ENCODE measurements at regions not wholly inside any gene's neighbourhood (a gene's known extent, or its start where the extent isn't known, plus 50 kb on each side); places are given as distances from the start of the nearest gene placed in this dataset.

DNA sequence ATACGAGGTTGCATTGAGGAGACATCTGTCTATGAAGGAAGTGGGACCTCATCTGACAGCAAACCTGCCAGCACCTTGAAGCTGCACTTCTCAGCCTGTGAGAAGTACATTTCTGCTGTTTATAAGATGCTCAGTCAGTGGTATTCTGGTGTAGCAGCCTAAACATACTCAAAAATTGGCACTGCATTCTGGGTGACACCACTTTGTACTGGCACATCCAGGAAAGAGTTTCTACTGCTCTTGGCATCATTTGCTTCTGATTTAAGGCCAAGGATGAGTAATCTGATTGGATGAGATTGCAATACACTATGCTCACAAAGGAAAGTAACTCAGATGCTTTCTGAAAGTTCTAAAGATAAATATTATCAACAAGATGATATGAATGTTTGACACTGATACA is 275.4 kb upstream of the TFAP2D start:
- DNase-seq (ENCODE audit: insufficient read length): no peak
- no peak for FAIRE-seq
- TF ChIP-seq POLR2AphosphoS5 (IDR thresholded peaks at IDR 0.05; ENCODE audit: low read depth, low read length): no peak
- no peak for TF ChIP-seq TAF1 (IDR thresholded peaks at IDR 0.05; ENCODE audit: borderline replicate concordance, low read depth, low read length)
- no peak for TF ChIP-seq POLR2A (IDR thresholded peaks at IDR 0.05; ENCODE audit: low read depth, low read length)

DNA sequence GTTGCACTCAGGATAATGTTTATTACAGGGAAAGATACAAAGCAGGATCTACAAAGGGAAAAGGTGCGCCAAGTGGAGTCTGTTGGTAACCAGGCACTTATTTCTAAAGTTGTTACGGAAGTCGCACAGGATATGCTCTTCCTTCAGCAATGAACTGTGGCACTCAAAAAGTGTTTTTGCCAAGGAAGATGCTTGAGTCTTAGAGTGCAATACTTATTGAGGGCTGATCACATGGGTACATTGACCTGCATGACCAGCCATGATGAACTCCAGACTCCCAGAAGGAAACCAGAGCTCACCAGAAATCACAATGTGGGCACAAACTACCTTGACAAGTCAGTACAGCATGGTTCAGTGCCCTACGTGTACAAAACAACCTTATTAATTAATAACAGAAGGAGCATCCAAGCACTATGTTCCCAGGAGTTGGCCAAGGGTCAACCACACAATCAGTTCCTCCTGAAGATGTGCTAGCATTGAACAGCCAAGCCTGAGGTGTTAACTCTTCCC is 270.7 kb upstream of the TFAP2D start:
- no peak for FAIRE-seq

GRCh38 chr6:50443144-50443543 is 270.2 kb upstream of the TFAP2D start:
- TF ChIP-seq TAF1 (IDR thresholded peaks at IDR 0.05; ENCODE audit: borderline replicate concordance, low read depth, low read length): no peak
- TF ChIP-seq POLR2A (IDR thresholded peaks at IDR 0.05; ENCODE audit: low read depth, low read length): no peak
- no peak for TF ChIP-seq POLR2AphosphoS5 (IDR thresholded peaks at IDR 0.05; ENCODE audit: low read depth, low read length)
- DNase-seq (ENCODE audit: insufficient read length) (no peak), FAIRE-seq (no peak)

More for the DNA sequence above, 270.7 kb upstream of the TFAP2D start:
- TF ChIP-seq POLR2A (IDR thresholded peaks at IDR 0.05; ENCODE audit: low read depth, low read length): no peak
- TF ChIP-seq POLR2AphosphoS5 (IDR thresholded peaks at IDR 0.05; ENCODE audit: low read depth, low read length): no peak
- no peak for TF ChIP-seq TAF1 (IDR thresholded peaks at IDR 0.05; ENCODE audit: borderline replicate concordance, low read depth, low read length)
- no peak for DNase-seq (ENCODE audit: insufficient read length)

GRCh38 chr6:50449128-50449527 is 264.2 kb upstream of the TFAP2D start:
- FAIRE-seq: no peak
- no peak for DNase-seq (ENCODE audit: insufficient read length)
- TF ChIP-seq TAF1 (IDR thresholded peaks at IDR 0.05; ENCODE audit: borderline replicate concordance, low read depth, low read length): no peak
- no peak for TF ChIP-seq POLR2A (IDR thresholded peaks at IDR 0.05; ENCODE audit: low read depth, low read length)
- no peak for TF ChIP-seq POLR2AphosphoS5 (IDR thresholded peaks at IDR 0.05; ENCODE audit: low read depth, low read length)

DNA sequence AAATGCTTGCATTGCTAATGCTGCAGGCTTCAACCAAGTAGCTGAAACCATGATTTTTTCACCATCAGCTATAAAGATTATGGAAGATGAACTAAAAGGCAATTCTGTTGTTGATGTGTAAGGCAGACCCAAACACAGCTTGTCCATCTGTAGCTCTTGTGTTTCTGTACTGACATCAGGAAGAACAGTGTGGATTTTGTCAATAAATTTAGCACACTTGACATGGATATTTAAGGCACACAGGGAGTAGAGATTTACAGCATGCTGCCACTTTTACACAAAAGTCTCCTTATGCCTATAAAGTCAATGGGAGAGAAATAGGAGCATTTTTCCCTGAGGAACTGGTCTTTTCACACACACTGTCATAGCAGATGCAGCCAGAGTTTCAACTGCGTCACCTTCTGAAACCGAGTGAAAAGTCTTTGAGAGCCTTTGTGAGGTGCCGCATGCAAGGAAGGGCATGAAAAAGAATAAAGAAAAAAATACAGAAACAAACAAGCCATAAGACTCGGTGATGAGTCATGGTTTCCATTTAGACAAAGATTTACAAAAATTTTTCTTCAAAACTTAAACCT is 261.4 kb upstream of the TFAP2D start:
- no peak for DNase-seq (ENCODE audit: insufficient read length)
- no peak for FAIRE-seq
- TF ChIP-seq TAF1 (IDR thresholded peaks at IDR 0.05; ENCODE audit: borderline replicate concordance, low read depth, low read length) (no peak), POLR2A (IDR thresholded peaks at IDR 0.05; ENCODE audit: low read depth, low read length) (no peak), POLR2AphosphoS5 (IDR thresholded peaks at IDR 0.05; ENCODE audit: low read depth, low read length) (no peak)

DNA sequence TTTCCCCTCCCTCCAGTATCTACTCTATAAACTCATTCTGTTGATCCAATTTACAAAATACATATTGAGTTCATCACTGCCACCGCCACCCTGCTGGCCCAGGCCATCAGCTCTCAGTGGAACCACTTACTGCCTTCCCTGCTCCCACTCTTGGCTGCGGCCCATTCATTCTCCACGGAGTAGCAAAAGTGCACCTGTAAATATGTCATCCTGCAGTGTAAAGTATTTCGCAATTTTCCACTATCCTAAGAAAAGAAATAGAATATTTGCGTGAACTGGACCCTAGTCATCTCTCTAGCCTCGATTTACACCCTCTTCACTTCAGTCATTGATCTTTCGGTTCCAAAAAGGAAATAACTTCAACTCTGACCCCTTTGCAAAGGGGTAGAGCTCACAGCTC is 258.3 kb upstream of the TFAP2D start:
- FAIRE-seq (no peak), DNase-seq (ENCODE audit: insufficient read length) (no peak)
- TF ChIP-seq TAF1 (IDR thresholded peaks at IDR 0.05; ENCODE audit: borderline replicate concordance, low read depth, low read length) (no peak), POLR2AphosphoS5 (IDR thresholded peaks at IDR 0.05; ENCODE audit: low read depth, low read length) (no peak), POLR2A (IDR thresholded peaks at IDR 0.05; ENCODE audit: low read depth, low read length) (no peak)

DNA sequence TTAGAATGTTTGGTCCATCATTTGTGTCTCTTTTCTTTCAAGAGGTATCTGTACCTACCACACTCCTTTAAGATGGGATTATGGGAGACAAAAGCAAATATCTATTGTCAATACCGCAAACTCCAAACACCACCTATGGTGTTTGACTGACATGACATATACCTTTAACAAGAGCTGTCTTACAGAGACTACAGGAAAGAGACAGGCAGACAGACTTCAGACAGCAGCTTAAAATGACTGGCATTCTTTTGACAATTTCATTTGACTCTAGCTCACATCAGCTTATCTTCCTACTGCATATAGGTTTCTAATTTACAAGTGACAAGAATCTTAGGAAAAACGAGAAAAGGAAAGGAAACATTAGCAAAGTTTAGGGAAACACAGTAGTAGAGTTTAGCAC is 256.0 kb upstream of the TFAP2D start:
- TF ChIP-seq POLR2AphosphoS5 (IDR thresholded peaks at IDR 0.05; ENCODE audit: low read depth, low read length): no peak
- TF ChIP-seq POLR2A (IDR thresholded peaks at IDR 0.05; ENCODE audit: low read depth, low read length): no peak
- TF ChIP-seq TAF1 (IDR thresholded peaks at IDR 0.05; ENCODE audit: borderline replicate concordance, low read depth, low read length): no peak
- DNase-seq (ENCODE audit: insufficient read length) (no peak), FAIRE-seq (no peak)

DNA sequence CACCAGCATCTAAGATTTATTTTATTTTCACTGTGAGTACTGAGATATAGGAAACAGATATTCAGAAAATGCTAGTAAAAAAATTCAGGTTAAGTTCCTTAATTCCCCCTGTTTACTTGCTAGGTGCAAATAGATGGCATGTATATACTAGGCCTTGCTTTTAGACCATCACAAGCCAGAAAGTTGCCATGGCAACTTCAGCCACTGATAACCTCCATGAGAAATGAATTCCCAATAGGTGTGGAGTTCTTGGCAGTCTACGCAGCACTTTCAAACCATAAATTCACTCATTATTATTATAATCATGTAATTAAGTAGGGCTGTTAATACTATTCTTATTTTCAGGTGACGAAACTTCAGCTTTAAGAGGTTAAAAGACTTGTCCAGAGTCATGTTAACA is 251.6 kb upstream of the TFAP2D start:
- no peak for DNase-seq (ENCODE audit: insufficient read length)
- TF ChIP-seq POLR2AphosphoS5 (IDR thresholded peaks at IDR 0.05; ENCODE audit: low read depth, low read length) (no peak), TAF1 (IDR thresholded peaks at IDR 0.05; ENCODE audit: borderline replicate concordance, low read depth, low read length) (no peak), POLR2A (IDR thresholded peaks at IDR 0.05; ENCODE audit: low read depth, low read length) (no peak)
- no peak for FAIRE-seq

- FAIRE-seq (no peak), DNase-seq (ENCODE audit: insufficient read length) (no peak)
- TF ChIP-seq TAF1 (IDR thresholded peaks at IDR 0.05; ENCODE audit: borderline replicate concordance, low read depth, low read length): no peak
- TF ChIP-seq POLR2A (IDR thresholded peaks at IDR 0.05; ENCODE audit: low read depth, low read length): no peak
- no peak for TF ChIP-seq POLR2AphosphoS5 (IDR thresholded peaks at IDR 0.05; ENCODE audit: low read depth, low read length)
Measured at GRCh38 chr6:50463931-50464330, 249.4 kb upstream of the TFAP2D start.

- no peak for FAIRE-seq
- TF ChIP-seq TAF1 (IDR thresholded peaks at IDR 0.05; ENCODE audit: borderline replicate concordance, low read depth, low read length) (no peak), POLR2A (IDR thresholded peaks at IDR 0.05; ENCODE audit: low read depth, low read length) (no peak), POLR2AphosphoS5 (IDR thresholded peaks at IDR 0.05; ENCODE audit: low read depth, low read length) (no peak)
- DNase-seq (ENCODE audit: insufficient read length): no peak
Measured at GRCh38 chr6:50467931-50468330, 245.4 kb upstream of the TFAP2D start.

DNA sequence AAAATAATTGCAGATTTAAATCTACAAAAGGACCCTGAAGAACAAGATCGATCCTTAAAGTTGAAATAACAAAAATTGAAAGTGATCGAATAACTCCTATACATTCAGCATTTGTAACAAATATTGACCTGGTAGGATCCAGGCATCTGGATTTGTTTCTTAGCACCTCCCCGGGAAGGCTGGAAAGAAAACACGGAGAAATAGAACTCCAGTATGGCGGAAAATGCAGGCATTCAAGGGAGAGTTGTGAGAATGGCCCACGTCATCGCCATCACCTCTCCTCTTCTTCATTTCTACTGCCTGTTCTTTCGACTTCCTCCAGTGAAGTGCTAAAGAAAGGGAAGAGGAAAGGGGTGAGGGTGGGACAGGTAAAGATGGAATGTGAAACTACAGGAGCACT is 242.3 kb upstream of the TFAP2D start:
- FAIRE-seq (no peak), DNase-seq (ENCODE audit: insufficient read length) (no peak)
- TF ChIP-seq TAF1 (IDR thresholded peaks at IDR 0.05; ENCODE audit: borderline replicate concordance, low read depth, low read length) (no peak), POLR2A (IDR thresholded peaks at IDR 0.05; ENCODE audit: low read depth, low read length) (no peak), POLR2AphosphoS5 (IDR thresholded peaks at IDR 0.05; ENCODE audit: low read depth, low read length) (no peak)

- DNase-seq (ENCODE audit: insufficient read length) (no peak), FAIRE-seq (no peak)
- no peak for TF ChIP-seq TAF1 (IDR thresholded peaks at IDR 0.05; ENCODE audit: borderline replicate concordance, low read depth, low read length)
- TF ChIP-seq POLR2AphosphoS5 (IDR thresholded peaks at IDR 0.05; ENCODE audit: low read depth, low read length): no peak
- no peak for TF ChIP-seq POLR2A (IDR thresholded peaks at IDR 0.05; ENCODE audit: low read depth, low read length)
Measured at GRCh38 chr6:50510361-50510760, 203.0 kb upstream of the TFAP2D start.

All from GM12892 (cell line).